Activated CD4-positive, CD25-positive, alpha-beta regulatory T cell treated with anti-CD3 and anti-CD28 coated beads, Interleukin-2, amount 50 U/mL, for 24 hours (primary cell): ENCODE measurements at regions not wholly inside any gene's neighbourhood (a gene's known extent, or its start where the extent isn't known, plus 50 kb on each side); places are given as distances from the start of the nearest gene placed in this dataset.

Source experiments
- ATAC-seq, 2 donors: fragments of 150-1000 bp; cut with Tn5 transposase; one replicate each; pipeline ENCODE4 v1.10.0; 2021; ENCODE audit warnings: mild to moderate bottlenecking in 1 of 2, moderate library complexity in 1 of 2

GRCh38 chr5:57332361-57332760, 150.2 kb downstream of the ACTBL2 start:
- ATAC-seq: no peak

- no peak for ATAC-seq
Measured at GRCh38 chr5:57327561-57328367, 153.9 kb downstream of the GPBP1 start.

GRCh38 chr5:57325678-57326397, 152.0 kb downstream of the GPBP1 start:
- ATAC-seq: no peak

- ATAC-seq: no peak
Measured at GRCh38 chr5:57324861-57325260, 151.0 kb downstream of the GPBP1 start.

- no peak for ATAC-seq
Measured at GRCh38 chr5:57324181-57324580, 150.3 kb downstream of the GPBP1 start.

GRCh38 chr5:57320582-57320981, 146.7 kb downstream of the GPBP1 start:
- no peak for ATAC-seq

GRCh38 chr5:57319628-57320027, 145.8 kb downstream of the GPBP1 start:
- no peak for ATAC-seq

- ATAC-seq: no peak
Measured at GRCh38 chr5:57318251-57318650, 144.4 kb downstream of the GPBP1 start.

- ATAC-seq: no peak
Measured at GRCh38 chr5:57317341-57317740, 143.5 kb downstream of the GPBP1 start.

GRCh38 chr5:57316798-57317327, 143.0 kb downstream of the GPBP1 start:
- ATAC-seq: peak; percentile 38 to 45

GRCh38 chr5:57315941-57316340, 142.1 kb downstream of the GPBP1 start:
- no peak for ATAC-seq
